ENCODE measurements at regions not wholly inside any gene's neighbourhood (a gene's known extent, or its start where the extent isn't known, plus 50 kb on each side); places are given as distances from the start of the nearest gene placed in this dataset.

DNA sequence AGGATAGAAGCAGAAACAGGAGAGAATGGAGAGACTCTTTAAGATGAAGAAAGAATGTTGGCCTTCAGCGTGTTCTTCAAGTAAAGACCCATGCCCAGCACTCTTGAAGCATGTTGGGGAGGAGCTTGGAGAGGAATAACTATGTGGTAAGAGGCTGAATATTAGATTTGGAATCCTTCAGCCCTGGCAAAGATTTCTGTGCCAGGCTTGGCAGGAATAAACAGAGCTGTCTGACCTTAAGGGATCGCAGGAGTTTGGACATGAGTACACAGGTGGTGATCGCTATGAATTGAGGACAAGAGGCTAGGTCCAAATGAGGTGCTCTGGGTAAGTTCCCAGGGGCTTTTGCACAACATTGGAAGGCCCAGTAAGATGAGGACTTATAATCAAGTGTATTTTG is 132.6 kb upstream of the TBL1XR1 start:
- TF ChIP-seq CTCF (IDR thresholded peaks at IDR 0.05 in 4 of 5, conservative IDR thresholded peaks at IDR 0.05 in 1 of 5) (no peak), POLR2A (IDR thresholded peaks at IDR 0.05) (no peak)
